ENCODE measurements at regions not wholly inside any gene's neighbourhood (a gene's known extent, or its start where the extent isn't known, plus 50 kb on each side); places are given as distances from the start of the nearest gene placed in this dataset.
"Not testable (repeated sequence)": the region's sequence is repeated elsewhere in the genome, so short reads cannot be mapped to it uniquely, and the experiment has no call there.

DNA sequence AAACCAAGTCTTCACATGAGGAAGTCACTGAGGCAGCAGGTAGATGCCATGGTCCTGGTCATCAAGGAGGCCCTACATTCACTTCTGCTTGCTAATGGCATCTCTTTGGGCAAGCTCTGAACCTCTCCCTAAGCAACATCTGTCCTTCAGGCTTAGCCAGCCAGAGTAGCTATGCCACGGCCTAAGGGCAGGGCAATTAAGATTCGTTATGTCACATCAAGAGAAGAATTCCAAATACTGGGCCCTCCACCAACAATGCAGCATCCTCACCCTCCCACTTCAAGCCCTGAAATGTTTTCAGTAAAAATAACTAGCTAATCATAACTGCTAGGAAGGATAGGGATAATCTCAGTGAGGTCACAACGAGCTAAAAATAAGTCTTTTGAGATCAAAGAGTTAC, 120.7 kb upstream of the HCCS start:
- H3K4me1 ChIP-seq (ENCODE audit: insufficient read depth, poor library complexity, severe bottlenecking): no peaks in the 10 kb centered on the region
- DNase-seq (ENCODE audit: low spot score) (no peak), ATAC-seq (ENCODE audit: low read depth) (no peak)
- no peaks in the 10 kb centered on the region for H3K9me3 ChIP-seq (ENCODE audit: severe bottlenecking)
- TF ChIP-seq, protein P1, sequence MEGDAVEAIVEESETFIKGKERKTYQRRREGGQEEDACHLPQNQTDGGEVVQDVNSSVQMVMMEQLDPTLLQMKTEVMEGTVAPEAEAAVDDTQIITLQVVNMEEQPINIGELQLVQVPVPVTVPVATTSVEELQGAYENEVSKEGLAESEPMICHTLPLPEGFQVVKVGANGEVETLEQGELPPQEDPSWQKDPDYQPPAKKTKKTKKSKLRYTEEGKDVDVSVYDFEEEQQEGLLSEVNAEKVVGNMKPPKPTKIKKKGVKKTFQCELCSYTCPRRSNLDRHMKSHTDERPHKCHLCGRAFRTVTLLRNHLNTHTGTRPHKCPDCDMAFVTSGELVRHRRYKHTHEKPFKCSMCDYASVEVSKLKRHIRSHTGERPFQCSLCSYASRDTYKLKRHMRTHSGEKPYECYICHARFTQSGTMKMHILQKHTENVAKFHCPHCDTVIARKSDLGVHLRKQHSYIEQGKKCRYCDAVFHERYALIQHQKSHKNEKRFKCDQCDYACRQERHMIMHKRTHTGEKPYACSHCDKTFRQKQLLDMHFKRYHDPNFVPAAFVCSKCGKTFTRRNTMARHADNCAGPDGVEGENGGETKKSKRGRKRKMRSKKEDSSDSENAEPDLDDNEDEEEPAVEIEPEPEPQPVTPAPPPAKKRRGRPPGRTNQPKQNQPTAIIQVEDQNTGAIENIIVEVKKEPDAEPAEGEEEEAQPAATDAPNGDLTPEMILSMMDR (IDR thresholded peaks at IDR 0.05; ENCODE audit: poor library complexity, severe bottlenecking): no peak
- H3K36me3 ChIP-seq (ENCODE audit: low read depth): no peaks in the 10 kb centered on the region
- H3K27me3 ChIP-seq (ENCODE audit: insufficient read depth, poor library complexity, severe bottlenecking): no peaks in the 10 kb centered on the region
- H3K4me3 ChIP-seq (ENCODE audit: severe bottlenecking): no peak overlapping the region
- H3K27ac ChIP-seq (ENCODE audit: poor library complexity, severe bottlenecking): no peak overlapping the region

DNA sequence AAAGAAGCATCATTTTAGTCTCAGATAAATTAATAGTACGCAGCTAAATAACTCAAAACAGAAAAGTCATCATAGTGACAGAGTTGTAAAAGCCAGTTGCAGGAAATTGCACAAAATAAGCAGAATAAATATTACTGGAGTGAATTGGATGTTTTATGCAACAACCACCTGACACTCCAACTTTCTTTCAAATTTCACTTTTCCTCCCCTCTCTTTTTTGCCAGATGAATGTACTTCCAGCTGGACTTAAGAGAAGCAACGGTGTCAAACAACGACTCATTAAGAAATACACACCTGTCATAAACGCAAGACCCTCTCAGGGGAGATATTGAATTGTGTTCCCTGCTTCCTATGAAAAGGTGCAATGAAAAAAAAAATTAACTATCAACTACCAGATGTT, 120.2 kb upstream of the HCCS start:
- no peak overlapping the region for H3K4me3 ChIP-seq (ENCODE audit: severe bottlenecking)
- no peaks in the 10 kb centered on the region for H3K9me3 ChIP-seq (ENCODE audit: severe bottlenecking)
- no peaks in the 10 kb centered on the region for H3K36me3 ChIP-seq (ENCODE audit: low read depth)
- no peaks in the 10 kb centered on the region for H3K4me1 ChIP-seq (ENCODE audit: insufficient read depth, poor library complexity, severe bottlenecking)
- no peak for DNase-seq (ENCODE audit: low spot score)
- H3K27ac ChIP-seq (ENCODE audit: poor library complexity, severe bottlenecking): no peak overlapping the region
- ATAC-seq (ENCODE audit: low read depth): no peak
- H3K27me3 ChIP-seq (ENCODE audit: insufficient read depth, poor library complexity, severe bottlenecking): no peaks in the 10 kb centered on the region
- TF ChIP-seq, protein P1 (IDR thresholded peaks at IDR 0.05; ENCODE audit: poor library complexity, severe bottlenecking): no peak

DNA sequence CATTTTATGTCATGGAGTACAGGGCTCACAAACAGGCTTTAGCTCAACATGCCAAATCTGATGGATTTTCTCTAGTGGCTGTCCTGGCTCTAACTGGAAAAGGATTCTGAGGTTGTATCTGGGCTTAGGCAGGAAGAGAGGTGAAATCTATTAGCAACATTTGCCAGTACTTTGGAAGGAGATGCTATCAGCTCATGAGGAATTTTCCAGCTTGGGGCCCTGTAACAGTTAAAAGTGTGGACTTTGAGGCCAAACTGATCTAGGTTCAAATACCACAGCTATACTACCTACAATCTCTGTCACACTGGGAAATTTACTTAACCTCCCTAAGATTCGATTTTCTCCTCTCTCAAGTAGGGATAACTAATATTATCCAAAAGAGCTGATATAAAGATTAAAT, 119.0 kb upstream of the HCCS start:
- H3K4me3 ChIP-seq (ENCODE audit: severe bottlenecking): no peak overlapping the region
- DNase-seq (ENCODE audit: low spot score): no peak

DNA sequence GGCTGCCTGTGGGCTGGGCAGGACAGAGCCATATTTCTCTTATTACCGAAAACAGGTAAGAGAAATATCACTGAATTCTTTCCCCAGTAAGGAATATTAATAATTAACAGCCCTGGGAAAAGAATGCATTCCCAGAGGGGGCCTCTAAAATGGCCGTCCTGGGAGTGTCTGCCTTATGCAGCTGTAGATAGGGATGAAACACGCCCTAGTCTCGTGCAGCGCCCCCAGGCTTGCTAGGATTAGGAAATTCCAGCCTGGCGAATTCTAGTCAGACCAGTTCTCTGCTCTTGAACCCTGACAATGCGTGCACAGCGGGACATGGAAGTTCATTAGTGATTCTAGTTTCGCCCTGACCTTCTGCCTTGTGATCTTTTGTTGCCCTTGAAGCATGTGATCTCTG, 104.1 kb upstream of the HCCS start:
- H3K36me3 ChIP-seq (ENCODE audit: low read depth); H3K4me3 ChIP-seq (ENCODE audit: severe bottlenecking); H3K9me3 ChIP-seq (ENCODE audit: severe bottlenecking); H3K4me1 ChIP-seq (ENCODE audit: insufficient read depth, poor library complexity, severe bottlenecking); ATAC-seq (ENCODE audit: low read depth); H3K27ac ChIP-seq (ENCODE audit: poor library complexity, severe bottlenecking); H3K27me3 ChIP-seq (ENCODE audit: insufficient read depth, poor library complexity, severe bottlenecking); DNase-seq (ENCODE audit: low spot score): not testable (repeated sequence)

More for the DNA sequence above, 119.0 kb upstream of the HCCS start:
- no peaks in the 10 kb centered on the region for H3K27me3 ChIP-seq (ENCODE audit: insufficient read depth, poor library complexity, severe bottlenecking)
- no peaks in the 10 kb centered on the region for H3K4me1 ChIP-seq (ENCODE audit: insufficient read depth, poor library complexity, severe bottlenecking)
- TF ChIP-seq, protein P1 (IDR thresholded peaks at IDR 0.05; ENCODE audit: poor library complexity, severe bottlenecking): no peak
- no peaks in the 10 kb centered on the region for H3K9me3 ChIP-seq (ENCODE audit: severe bottlenecking)
- ATAC-seq (ENCODE audit: low read depth): no peak
- no peak overlapping the region for H3K27ac ChIP-seq (ENCODE audit: poor library complexity, severe bottlenecking)
- H3K36me3 ChIP-seq (ENCODE audit: low read depth): no peaks in the 10 kb centered on the region

GRCh38 chrX:11010476-11010875, 100.7 kb upstream of the HCCS start:
- Histone ChIP-seq H3K4me1 (ENCODE audit: insufficient read depth, poor library complexity, severe bottlenecking) (no peaks in the 10 kb centered on the region), H3K9me3 (ENCODE audit: severe bottlenecking) (no peaks in the 10 kb centered on the region), H3K4me3 (ENCODE audit: severe bottlenecking) (no peak overlapping the region), H3K36me3 (ENCODE audit: low read depth) (no peaks in the 10 kb centered on the region), H3K27me3 (ENCODE audit: insufficient read depth, poor library complexity, severe bottlenecking) (no peaks in the 10 kb centered on the region), H3K27ac (ENCODE audit: poor library complexity, severe bottlenecking) (no peak overlapping the region)
- DNase-seq (ENCODE audit: low spot score) (no peak), ATAC-seq (ENCODE audit: low read depth) (0 out of 3 replicates have a peak, but pooled peaks have one; percentile 12)
- TF ChIP-seq, protein P1 (IDR thresholded peaks at IDR 0.05; ENCODE audit: poor library complexity, severe bottlenecking): no peak
